HG02970 (cell line): ENCODE measurements at regions not wholly inside any gene's neighbourhood (a gene's known extent, or its start where the extent isn't known, plus 50 kb on each side); places are given as distances from the start of the nearest gene placed in this dataset.

Experiments
- ATAC-seq: cut with Tn5 transposase; IDR thresholded peaks from one replicate; pipeline ENCODE4 v1.9.1; 2021; ENCODE audit warnings: mild to moderate bottlenecking, moderate library complexity, moderate number of reproducible peaks; ENCODE audit not compliant: unreplicated experiment, low FRiP score

DNA sequence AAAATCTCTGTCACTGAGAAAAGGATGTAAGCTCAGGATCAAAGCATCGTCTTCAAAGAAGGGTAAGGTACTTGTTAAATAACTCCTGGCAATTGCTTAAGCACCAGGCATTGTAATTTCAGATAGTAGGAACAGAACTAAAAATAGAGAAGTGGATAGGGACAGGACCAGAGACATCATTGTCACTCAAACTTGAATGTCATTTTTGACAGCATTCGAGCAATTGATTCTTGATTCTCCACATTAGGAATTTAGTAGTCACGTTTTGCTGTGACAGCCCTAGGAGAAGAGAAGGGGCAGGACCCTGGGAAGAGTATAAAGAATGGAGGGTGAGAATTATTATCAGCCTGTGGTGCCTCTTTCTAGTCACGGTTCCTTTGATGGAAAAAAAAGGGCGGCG, 50.1 kb upstream of the BACH2 start:
- ATAC-seq: no peak
